Left lung (tissue), 4 donors: ENCODE measurements at regions not wholly inside any gene's neighbourhood (a gene's known extent, or its start where the extent isn't known, plus 50 kb on each side); places are given as distances from the start of the nearest gene placed in this dataset.

Experiments
- ATAC-seq: fragments of 200-7000 bp; cut with Tn5 transposase; one replicate; pipeline ENCODE4 v1.9.1; 2020; ENCODE audit warnings: moderate library complexity
- DNase-seq, 4 donors: peaks; one replicate each; pipeline ENCODE4 v3.0.0-alpha.2; 2013 to 2020
- H3K27ac ChIP-seq, 2 donors: fragments of 200-600 bp; sonication (generic) in 1 of 2; one replicate each; pipeline versions ENCODE4 v1.5.0 to v1.8.0; 2020 to 2021
- H3K27me3 ChIP-seq, 2 donors: fragments of 200-600 bp; sonication (generic) in 1 of 2; one replicate each; pipeline versions ENCODE4 v1.5.0 to v1.8.0; 2020 to 2021
- H3K36me3 ChIP-seq, 2 donors: fragments of 200-600 bp; sonication (generic) in 1 of 2; one replicate each; pipeline versions ENCODE4 v1.5.0 to v1.8.0; 2020 to 2021
- H3K4me1 ChIP-seq, 2 donors: fragments of 200-600 bp; one replicate each; pipeline ENCODE4 v1.8.0; 2021
- H3K4me3 ChIP-seq, 2 donors: fragments of 200-600 bp; sonication (generic) in 1 of 2; one replicate each; pipeline versions ENCODE4 v1.5.0 to v1.8.0; 2020 to 2021; ENCODE audit warnings: mild to moderate bottlenecking in 1 of 2
- H3K9me3 ChIP-seq, 2 donors: fragments of 200-600 bp; sonication (generic) in 1 of 2; one replicate each; pipeline versions ENCODE4 v1.5.0 to v1.8.0; 2020 to 2021
- intact Hi-C, 2 donors: fragments of 100-400 bp; cut with DNase I; formaldehyde crosslinking; loops; one replicate each; pipeline versions ENCODE4 v1.11.2 to v1.14.2; 2022
- TF ChIP-seq, protein P1 (sequence below), 2 donors: fragments of 200-600 bp; sonication (generic) in 1 of 2; IDR thresholded peaks; one replicate each; pipeline versions ENCODE4 v1.5.0 to v1.8.0; 2021; ENCODE audit warnings: antibody characterized with exemption in 2 of 2
- donor health status: DM: no; HTN: yes; CAD: no.
- donor health status: DM: no; HTN: no; CAD: no.

- H3K27me3 ChIP-seq: no peaks in the 10 kb centered on the region
- H3K4me3 ChIP-seq: no peak overlapping the region
- intact Hi-C loops: no loop called here
- no peaks in the 10 kb centered on the region for H3K4me1 ChIP-seq
- no peak for DNase-seq
- no peaks in the 10 kb centered on the region for H3K36me3 ChIP-seq
- TF ChIP-seq, protein P1, sequence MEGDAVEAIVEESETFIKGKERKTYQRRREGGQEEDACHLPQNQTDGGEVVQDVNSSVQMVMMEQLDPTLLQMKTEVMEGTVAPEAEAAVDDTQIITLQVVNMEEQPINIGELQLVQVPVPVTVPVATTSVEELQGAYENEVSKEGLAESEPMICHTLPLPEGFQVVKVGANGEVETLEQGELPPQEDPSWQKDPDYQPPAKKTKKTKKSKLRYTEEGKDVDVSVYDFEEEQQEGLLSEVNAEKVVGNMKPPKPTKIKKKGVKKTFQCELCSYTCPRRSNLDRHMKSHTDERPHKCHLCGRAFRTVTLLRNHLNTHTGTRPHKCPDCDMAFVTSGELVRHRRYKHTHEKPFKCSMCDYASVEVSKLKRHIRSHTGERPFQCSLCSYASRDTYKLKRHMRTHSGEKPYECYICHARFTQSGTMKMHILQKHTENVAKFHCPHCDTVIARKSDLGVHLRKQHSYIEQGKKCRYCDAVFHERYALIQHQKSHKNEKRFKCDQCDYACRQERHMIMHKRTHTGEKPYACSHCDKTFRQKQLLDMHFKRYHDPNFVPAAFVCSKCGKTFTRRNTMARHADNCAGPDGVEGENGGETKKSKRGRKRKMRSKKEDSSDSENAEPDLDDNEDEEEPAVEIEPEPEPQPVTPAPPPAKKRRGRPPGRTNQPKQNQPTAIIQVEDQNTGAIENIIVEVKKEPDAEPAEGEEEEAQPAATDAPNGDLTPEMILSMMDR (IDR thresholded peaks at IDR 0.05): no peak
- no peak overlapping the region for H3K27ac ChIP-seq
- ATAC-seq: no peak
- peaks cover 0 to 4% of the 10 kb centered on the region in 2 donors for H3K9me3 ChIP-seq
These were observed 176.4 kb downstream of the PPP1R3A start for GRCh38 chr7:113742377-113742776.

DNA sequence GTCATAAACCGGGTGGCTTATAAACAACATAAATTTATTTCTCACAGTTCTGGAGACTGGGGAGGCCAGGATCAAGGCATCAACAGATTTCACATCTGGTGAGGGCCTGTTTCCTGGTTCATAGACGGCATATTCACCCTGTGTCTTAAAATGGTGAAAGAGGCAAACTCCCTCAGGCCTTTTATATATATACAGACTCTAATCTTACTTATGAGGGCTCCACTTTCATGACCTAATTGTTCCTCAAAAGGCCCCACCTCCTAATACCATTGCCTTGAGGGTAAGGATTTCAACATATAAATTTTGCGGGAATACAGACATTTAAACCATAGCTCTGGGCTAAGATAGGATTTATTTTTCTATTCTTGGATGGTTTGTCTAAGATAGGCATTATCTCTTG is 187.2 kb downstream of the PPP1R3A start:
- no peak overlapping the region for H3K4me3 ChIP-seq
- intact Hi-C loops: no loop called here

GRCh38 chr7:113730309-113730955 is 188.4 kb downstream of the PPP1R3A start:
- DNase-seq: no peak
- TF ChIP-seq, protein P1 (IDR thresholded peaks at IDR 0.05): no peak
- Histone ChIP-seq H3K4me3 (no peak overlapping the region), H3K36me3 (no peaks in the 10 kb centered on the region), H3K9me3 (no peaks in the 10 kb centered on the region), H3K4me1 (no peaks in the 10 kb centered on the region), H3K27ac (no peak overlapping the region), H3K27me3 (no peaks in the 10 kb centered on the region)
- intact Hi-C loops: no loop called here
- ATAC-seq: peak; percentile 73

More for the DNA sequence above, 187.2 kb downstream of the PPP1R3A start:
- Histone ChIP-seq H3K4me1 (no peaks in the 10 kb centered on the region), H3K27ac (no peak overlapping the region), H3K9me3 (no peaks in the 10 kb centered on the region), H3K27me3 (no peaks in the 10 kb centered on the region), H3K36me3 (no peaks in the 10 kb centered on the region)
- ATAC-seq (no peak), DNase-seq (no peak)
- TF ChIP-seq, protein P1 (IDR thresholded peaks at IDR 0.05): no peak

GRCh38 chr7:113727486-113727885 is 191.3 kb downstream of the PPP1R3A start:
- DNase-seq (no peak), ATAC-seq (no peak)
- Histone ChIP-seq H3K36me3 (no peaks in the 10 kb centered on the region), H3K9me3 (no peaks in the 10 kb centered on the region), H3K27me3 (no peaks in the 10 kb centered on the region), H3K27ac (no peak overlapping the region), H3K4me1 (no peaks in the 10 kb centered on the region), H3K4me3 (no peak overlapping the region)
- TF ChIP-seq, protein P1 (IDR thresholded peaks at IDR 0.05): no peak
- intact Hi-C loops: no loop called here

DNA sequence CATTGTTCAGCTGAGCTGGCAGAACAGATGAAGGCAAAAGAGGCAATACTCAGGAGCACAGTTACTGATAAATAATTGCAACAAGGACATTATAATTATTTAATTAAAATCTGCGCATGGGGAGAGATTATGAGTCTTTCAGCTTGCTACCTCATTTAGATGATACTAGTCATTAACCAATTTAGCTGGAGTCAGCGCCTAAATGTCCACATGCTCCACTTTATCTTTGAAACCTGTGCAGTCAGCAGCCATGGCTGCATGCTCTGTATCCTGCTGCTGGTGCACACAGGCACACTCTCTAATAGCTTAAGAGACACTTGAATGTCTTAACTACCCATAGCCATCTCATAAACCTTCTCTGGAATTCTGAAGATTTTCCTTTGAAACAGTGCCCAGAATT is 196.8 kb downstream of the PPP1R3A start:
- Histone ChIP-seq H3K27me3 (no peaks in the 10 kb centered on the region), H3K4me1 (no peaks in the 10 kb centered on the region), H3K4me3 (no peak overlapping the region), H3K36me3 (no peaks in the 10 kb centered on the region), H3K27ac (no peak overlapping the region), H3K9me3 (no peaks in the 10 kb centered on the region)
- intact Hi-C loops: no loop called here
- TF ChIP-seq, protein P1 (IDR thresholded peaks at IDR 0.05): no peak
- DNase-seq (no peak), ATAC-seq (no peak)
